ENCODE measurements at regions not wholly inside any gene's neighbourhood (a gene's known extent, or its start where the extent isn't known, plus 50 kb on each side); places are given as distances from the start of the nearest gene placed in this dataset.

- TF ChIP-seq CTCF (IDR thresholded peaks at IDR 0.05; ENCODE audit: low read depth, low read length) (no peak), EZH2phosphoT487 (IDR thresholded peaks at IDR 0.05; ENCODE audit: low read depth) (no peak)
These were observed 82.7 kb upstream of the NEURL1B start for GRCh38 chr5:172558076-172558976.
